Upper lobe of right lung (tissue), 1 donor: ENCODE measurements at regions not wholly inside any gene's neighbourhood (a gene's known extent, or its start where the extent isn't known, plus 50 kb on each side); places are given as distances from the start of the nearest gene placed in this dataset.

ENCODE experiments used
- ATAC-seq: fragments of 200-7000 bp; cut with Tn5 transposase; one replicate; pipeline ENCODE4 v1.9.1; 2020; ENCODE audit warnings: mild to moderate bottlenecking, moderate library complexity
- DNase-seq: peaks from one replicate; pipeline ENCODE4 v3.0.0-alpha.2; 2020
- H3K27ac ChIP-seq: fragments of 200-600 bp; one replicate; pipeline ENCODE4 v1.8.0; 2022
- H3K27me3 ChIP-seq: fragments of 200-600 bp; one replicate; pipeline ENCODE4 v1.8.0; 2022; ENCODE audit warnings: mild to moderate bottlenecking
- H3K36me3 ChIP-seq: fragments of 200-600 bp; one replicate; pipeline ENCODE4 v1.8.0; 2022
- H3K4me1 ChIP-seq: fragments of 200-600 bp; one replicate; pipeline ENCODE4 v1.8.0; 2022
- H3K4me3 ChIP-seq: fragments of 200-600 bp; one replicate; pipeline ENCODE4 v1.8.0; 2022; ENCODE audit warnings: mild to moderate bottlenecking
- H3K9me3 ChIP-seq: fragments of 200-600 bp; one replicate; pipeline ENCODE4 v1.8.0; 2022
- CTCF ChIP-seq: fragments of 200-600 bp; IDR thresholded peaks from one replicate; pipeline ENCODE4 v1.8.0; 2022; ENCODE audit warnings: antibody characterized with exemption
- intact Hi-C: fragments of 100-400 bp; cut with DNase I; formaldehyde crosslinking; loops from one replicate; pipeline ENCODE4 v1.11.0; 2022
- donor health status: DM: no; HTN: yes; CAD: no; lungs with severe emphysema.

GRCh38 chr5:126339215-126339805 is 83.9 kb upstream of the GRAMD2B start:
- no peak for DNase-seq
- H3K4me3 ChIP-seq = no peak overlapping the region

GRCh38 chr5:126341906-126342630 is 81.1 kb upstream of the GRAMD2B start:
- no peak for ATAC-seq
- no peak overlapping the region for H3K4me3 ChIP-seq
- no peaks in the 10 kb centered on the region for H3K36me3 ChIP-seq
- no peaks in the 10 kb centered on the region for H3K9me3 ChIP-seq
- no peak for DNase-seq
- H3K27ac ChIP-seq = no peak overlapping the region
- H3K27me3 ChIP-seq = no peaks in the 10 kb centered on the region
- intact Hi-C loops = loop anchor here (5.0 kb wide), 1 partner anchor 255 kb away; the partner anchor contains the start of gene ALDH7A1
- H3K4me1 ChIP-seq = no peaks in the 10 kb centered on the region
- TF ChIP-seq CTCF = no peak

More at GRCh38 chr5:126339215-126339805, 83.9 kb upstream of the GRAMD2B start:
- Histone ChIP-seq H3K4me1 (no peaks in the 10 kb centered on the region), H3K27me3 (no peaks in the 10 kb centered on the region), H3K36me3 (no peaks in the 10 kb centered on the region), H3K27ac (no peak overlapping the region), H3K9me3 (no peaks in the 10 kb centered on the region)
- intact Hi-C loops = no loop called here
- TF ChIP-seq CTCF = peak; percentile 91
- peak; percentile 79 for ATAC-seq

GRCh38 chr5:126348855-126349635 is 74.2 kb upstream of the GRAMD2B start:
- Histone ChIP-seq H3K27ac (no peak overlapping the region), H3K36me3 (no peaks in the 10 kb centered on the region), H3K4me3 (no peak overlapping the region), H3K27me3 (no peaks in the 10 kb centered on the region), H3K9me3 (no peaks in the 10 kb centered on the region), H3K4me1 (peaks cover under 1% of the 10 kb centered on the region)
- ATAC-seq (no peak), DNase-seq (no peak)
- intact Hi-C loops = no loop called here
- TF ChIP-seq CTCF = no peak

- TF ChIP-seq CTCF = no peak
- H3K27me3 ChIP-seq = no peaks in the 10 kb centered on the region
- no peak overlapping the region for H3K27ac ChIP-seq
- intact Hi-C loops = loop anchor here (5.0 kb wide), 1 partner anchor 191 kb away; no protein-coding TSS in a partner anchor
- H3K4me1 ChIP-seq = peaks cover 7% of the 10 kb centered on the region
- no peaks in the 10 kb centered on the region for H3K9me3 ChIP-seq
- no peaks in the 10 kb centered on the region for H3K36me3 ChIP-seq
- ATAC-seq = no peak
- no peak overlapping the region for H3K4me3 ChIP-seq
- DNase-seq = no peak
Observed at GRCh38 chr5:126351153-126351552, 72.1 kb upstream of the GRAMD2B start.

GRCh38 chr5:126354012-126354857 is 69.0 kb upstream of the GRAMD2B start:
- Histone ChIP-seq H3K36me3 (no peaks in the 10 kb centered on the region), H3K27ac (peak overlapping the region; percentile 63), H3K9me3 (no peaks in the 10 kb centered on the region), H3K4me3 (peak overlapping the region; percentile 25), H3K4me1 (peaks cover 7% of the 10 kb centered on the region), H3K27me3 (no peaks in the 10 kb centered on the region)
- intact Hi-C loops = loop anchor here (5.0 kb wide), 1 partner anchor 188 kb away; no protein-coding TSS in a partner anchor
- peak; percentile 62 for TF ChIP-seq CTCF
- DNase-seq = no peak
- peak; percentile 74 for ATAC-seq
